Stimulated activated CD4-positive, alpha-beta T cell treated with anti-CD3 and anti-CD28 coated beads, TNF-alpha, amount 100 ng/mL, for 1 hour (primary cell): ENCODE measurements at regions not wholly inside any gene's neighbourhood (a gene's known extent, or its start where the extent isn't known, plus 50 kb on each side); places are given as distances from the start of the nearest gene placed in this dataset.
"Not testable (repeated sequence)": the region's sequence is repeated elsewhere in the genome, so short reads cannot be mapped to it uniquely, and the experiment has no call there.

Experiments
- DNase-seq, 3 donors: peaks; one replicate each; pipeline ENCODE4 v3.0.0-alpha.2; 2020; ENCODE audit warnings: low read depth in 3 of 3, low spot score in 1 of 3

DNA sequence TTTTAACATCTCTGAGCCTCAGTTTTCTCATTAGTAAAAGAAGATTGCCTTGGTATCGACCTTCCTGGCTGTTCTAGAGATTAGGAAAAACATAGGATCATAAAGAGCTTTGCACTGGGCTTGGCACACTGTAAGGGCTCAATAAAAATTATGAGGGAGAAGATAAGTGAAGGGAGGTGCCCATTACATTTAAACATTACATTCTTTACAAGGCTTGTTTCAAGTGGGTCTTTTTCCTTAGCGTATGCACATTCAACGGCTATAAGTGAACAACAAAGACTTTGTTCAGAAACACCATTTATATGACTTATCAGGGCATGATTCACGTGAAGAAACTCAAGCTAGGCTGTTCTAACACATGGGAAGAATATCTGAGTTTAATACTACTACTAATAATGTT is 351.9 kb upstream of the NPVF start:
- DNase-seq: no peak

DNA sequence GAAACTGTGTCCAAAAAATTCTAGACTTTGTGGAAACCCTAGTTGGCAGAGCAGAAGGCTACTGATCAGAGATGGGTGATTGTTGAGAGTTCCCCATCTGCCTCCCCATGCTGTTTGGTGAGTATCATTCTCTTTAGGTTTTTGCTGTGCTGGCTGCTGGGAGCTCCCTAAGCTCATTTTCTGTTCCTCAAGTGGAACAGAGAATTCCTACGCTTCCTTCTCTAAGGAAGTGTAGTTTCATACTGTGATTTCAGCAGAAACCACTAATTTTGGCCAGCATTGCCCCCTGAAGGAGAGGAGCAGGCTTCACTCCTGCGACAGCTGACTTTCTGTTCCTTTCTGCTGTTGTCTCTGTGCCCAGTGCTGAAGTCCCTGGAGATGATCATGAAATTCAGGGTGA is 355.3 kb upstream of the NPVF start:
- no peak for DNase-seq

DNA sequence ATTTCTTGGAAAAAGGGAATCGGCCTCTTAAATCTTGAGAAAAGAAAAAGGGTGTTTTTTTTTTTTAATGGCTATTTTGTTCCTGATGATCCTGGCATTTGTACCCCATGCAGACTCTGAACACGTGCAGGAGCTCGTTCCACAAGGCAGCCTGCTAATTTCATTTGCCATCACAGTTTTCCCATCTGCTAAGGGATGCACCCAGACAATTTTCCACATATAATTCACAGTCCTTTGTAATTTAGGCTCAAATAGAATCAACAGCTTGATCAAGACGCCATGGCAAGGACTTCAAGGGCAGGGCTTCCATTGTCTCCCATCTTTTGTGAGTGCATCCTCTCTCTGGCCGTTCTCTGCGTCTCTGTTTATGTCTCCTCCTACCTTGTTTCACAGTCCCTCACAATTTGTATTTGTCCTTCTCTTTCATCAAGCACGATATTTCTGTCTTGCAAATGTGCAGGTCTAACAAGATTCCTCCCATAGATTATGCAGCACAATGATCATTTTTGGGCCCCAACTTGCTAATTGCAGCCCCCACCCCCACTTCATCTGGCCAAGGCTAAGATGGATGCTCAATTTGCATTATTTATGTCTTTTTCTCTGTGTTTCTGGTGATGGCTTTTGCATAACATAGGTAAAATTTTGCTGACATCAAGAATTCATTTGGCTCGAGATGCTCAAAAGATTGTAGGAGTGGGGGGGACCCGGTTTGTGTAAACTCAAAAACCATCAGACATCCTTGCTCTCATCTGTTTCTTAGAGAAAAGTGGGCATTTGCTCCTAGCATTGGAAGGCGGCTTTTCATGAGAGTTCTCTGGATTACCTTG is 356.0 kb upstream of the NPVF start:
- DNase-seq: no peak

DNA sequence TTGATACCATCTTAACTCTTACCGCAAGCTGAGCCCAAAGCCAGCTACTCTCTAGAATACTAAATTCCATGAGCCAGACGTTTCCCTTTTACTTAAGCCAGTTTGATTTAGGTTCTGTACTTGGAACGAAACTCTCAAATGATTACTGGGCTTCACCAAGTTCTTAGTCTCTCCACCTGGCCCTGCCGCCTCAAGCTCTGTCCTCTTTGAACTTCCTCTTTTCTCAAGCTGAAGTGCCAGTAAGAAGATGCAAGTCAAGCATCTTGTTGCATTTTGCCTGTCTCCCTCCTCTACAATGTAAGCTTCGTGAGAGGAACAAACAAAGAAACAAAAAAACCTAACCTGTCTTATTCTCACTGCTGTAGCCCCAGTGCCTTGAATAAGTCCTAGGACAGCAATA is 358.2 kb upstream of the NPVF start:
- DNase-seq: no peak

DNA sequence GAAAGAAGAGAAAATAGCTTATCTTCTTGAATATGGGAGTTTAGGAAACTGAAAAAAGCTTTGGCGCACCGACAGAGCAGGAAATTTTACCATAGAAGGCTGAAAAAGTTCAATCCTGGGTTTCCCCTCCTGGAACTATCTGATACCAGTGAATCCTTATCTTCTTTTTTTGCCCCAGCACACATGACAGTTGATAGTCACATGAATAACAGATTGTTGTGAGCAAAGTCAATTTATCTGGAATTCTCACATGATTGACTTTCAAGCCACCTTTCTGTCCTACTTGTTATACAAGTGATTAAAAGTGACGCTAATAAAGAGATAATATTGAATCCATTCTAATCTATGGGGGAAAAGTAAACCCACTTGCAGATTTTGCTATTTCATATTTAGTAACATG is 365.8 kb upstream of the NPVF start:
- DNase-seq: no peak

DNA sequence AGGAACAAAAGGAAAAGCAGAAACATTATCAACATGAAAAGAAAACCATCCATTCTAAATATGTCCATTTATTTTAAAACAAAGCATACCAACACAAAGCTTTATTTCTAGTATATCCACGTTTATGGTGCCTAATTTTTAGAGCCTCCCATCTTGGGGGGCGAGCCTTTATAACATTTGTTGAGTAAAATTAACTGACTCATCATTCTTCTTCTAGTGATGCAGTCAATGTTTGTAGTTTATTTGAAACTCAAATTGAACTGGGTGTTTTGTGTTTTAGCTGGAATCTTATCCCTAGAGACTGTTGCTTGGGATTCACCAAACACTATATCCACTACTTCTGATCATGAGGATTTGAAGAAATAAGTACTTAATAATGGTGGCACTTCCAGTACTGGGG is 366.4 kb upstream of the NPVF start:
- DNase-seq: no peak

DNA sequence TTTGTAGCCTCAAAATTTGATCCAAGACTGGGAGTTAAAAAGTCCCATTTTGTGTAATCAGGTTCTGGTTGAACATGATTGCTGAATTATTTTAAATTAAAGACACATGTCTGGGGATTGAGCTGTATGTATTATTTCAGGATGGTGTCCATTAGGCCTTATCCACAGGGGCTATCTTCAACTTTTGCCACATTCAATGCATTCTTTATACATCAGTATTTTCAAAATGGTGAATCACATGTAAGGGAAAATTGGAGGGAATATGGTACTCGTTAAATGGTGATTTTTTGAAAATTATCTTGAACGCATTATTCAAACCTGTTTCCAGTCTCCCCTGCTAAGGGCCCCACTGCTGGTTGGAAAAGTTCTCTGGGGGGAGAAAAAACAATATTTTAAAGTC is 367.7 kb upstream of the NPVF start:
- DNase-seq: no peak

DNA sequence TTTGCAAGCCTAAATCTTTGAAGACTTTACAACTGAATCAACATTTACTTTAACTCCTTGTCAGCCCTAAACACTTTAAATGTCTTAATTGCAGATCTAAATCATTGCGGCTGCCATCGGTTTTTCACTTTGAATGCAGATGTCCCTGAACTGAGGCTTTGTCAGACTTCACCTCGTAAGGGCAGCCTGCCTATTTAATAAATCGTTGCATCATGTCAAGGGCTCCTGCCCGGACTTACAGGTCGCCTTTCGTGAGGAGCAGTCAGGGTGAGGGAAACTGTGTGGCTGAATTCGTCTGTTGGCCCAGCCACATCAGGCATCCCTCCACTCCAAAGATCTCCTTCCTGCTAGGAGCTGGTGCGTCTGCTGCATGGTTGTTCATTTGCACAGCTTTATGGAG is 368.2 kb upstream of the NPVF start:
- no peak for DNase-seq

DNA sequence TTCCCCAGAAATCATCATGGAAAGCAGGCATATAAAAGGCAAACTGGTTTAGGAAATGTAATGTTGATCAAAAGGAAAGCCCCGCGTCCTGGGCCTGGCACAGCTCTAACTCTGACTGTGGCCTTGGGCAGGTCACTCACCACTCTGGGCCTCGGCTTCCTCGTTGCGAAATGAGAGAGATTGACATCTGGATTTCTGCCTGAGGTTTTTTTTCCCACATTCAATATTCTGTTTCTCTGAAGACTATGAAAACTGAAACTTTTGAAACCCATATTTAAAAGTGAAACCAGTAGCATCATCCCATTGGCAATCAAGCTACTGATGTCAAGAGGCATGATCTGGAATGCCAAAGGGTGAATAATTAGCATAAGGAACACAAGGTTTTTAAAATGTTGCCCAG is 369.7 kb upstream of the NPVF start:
- DNase-seq: no peak

DNA sequence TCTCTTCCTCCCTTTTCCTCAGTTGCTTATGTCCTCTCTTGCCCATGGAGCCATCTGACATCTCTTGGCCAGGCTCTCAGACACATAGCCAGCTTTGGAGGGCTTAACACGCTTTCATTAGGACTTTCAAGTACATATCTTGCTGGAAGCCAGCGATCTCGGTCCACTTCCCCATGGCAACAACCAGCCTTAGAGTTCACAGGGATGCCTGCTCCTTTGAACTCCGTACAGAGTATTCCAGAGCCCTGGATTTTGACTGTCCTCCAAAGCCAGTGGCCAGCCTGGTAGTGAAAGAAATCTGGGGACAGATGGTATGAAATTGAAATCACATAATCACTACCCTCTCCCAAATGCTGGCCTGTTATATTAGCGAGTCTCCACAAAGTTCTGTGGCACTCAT is 370.5 kb upstream of the NPVF start:
- DNase-seq: no peak

DNA sequence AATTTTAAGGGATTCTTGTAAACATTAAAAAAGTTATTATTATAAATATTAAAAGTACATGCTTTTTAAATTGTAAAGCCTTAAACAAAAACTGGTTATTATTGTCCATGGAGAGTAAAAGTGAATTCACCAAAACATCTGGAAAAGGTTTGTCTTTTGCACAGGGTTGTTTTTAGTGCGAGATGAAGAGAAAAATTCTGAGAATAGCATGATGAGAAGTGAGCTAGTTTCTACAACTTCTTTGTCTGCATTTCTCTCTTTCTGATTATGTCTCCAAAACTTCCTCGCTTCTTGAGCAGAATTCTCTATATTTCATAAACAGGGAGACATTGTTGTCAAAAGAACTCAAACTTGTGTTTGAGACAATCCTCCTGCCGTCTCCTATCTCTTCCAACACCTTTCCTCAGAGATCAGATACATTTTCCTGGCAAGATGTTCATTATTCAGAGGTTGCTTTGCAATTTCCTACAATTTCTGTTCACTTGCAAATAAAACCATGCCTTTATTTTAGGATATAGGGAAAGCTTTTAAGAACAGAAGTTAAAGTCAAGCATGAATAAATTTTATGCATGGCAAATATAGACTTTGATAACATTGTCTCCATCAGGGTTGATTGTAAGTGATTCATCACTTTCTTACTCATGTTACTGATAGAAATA is 372.1 kb upstream of the NPVF start:
- DNase-seq: no peak

DNA sequence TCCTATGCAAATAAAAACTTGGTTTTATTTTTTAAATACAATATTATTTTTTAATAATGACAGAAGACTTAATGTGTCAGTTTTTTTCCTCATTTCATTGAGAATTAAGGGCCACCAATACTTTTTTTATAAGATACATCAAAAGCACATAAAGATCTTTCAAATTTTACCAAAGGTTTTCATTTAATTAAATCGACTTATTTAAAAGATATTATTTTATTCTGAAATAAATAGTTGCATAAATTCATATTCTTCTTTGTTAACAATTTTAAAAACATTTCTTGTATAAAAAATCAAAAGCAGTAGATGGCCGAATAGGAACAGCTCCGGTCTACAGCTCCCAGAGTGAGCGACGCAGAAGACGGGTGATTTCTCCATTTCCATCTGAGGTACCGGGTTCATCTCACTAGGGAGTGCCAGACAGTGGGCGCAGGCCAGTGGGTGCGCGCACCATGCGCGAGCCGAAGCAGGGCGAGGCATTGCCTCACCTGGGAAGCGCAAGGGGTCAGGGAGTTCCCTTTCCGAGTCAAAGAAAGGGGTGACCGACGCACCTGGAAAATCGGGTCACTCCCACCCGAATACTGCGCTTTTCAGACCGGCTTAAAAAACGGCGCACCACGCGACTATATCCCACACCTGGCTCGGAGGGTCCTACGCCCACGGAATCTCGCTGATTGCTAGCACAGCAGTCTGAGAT is 374.6 kb upstream of the NPVF start:
- not testable (repeated sequence) for DNase-seq

DNA sequence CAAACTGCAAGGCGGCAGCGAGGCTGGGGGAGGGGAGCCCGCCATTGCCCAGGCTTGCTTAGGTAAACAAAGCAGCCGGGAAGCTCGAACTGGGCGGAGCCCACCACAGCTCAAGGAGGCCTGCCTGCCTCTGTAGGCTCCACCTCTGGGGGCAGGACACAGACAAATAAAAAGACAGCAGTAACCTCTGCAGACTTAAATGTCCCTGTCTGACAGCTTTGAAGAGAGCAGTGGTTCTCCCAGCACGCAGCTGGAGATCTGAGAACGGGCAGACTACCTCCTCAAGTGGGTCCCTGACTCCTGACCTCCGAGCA is 375.1 kb upstream of the NPVF start:
- DNase-seq: not testable (repeated sequence)

DNA sequence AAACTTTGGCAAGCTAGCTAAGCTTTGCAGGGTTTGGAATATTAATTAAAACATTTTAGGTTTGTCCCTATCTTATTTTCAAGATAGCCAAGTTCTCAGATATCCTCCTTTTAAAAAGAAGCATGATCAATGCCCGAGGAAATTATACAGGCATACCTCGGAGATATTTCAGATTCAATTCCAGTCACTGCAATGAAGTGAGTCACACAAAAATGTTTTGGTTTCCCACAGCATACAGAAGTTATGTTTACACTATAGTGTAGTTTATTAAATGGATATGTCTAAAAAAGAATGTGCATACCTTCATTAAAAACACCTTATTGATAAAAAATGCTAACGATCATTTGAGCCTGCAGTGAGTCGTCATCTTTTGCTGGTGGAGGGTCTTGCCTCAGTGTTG is 382.9 kb upstream of the NPVF start:
- DNase-seq: no peak

DNA sequence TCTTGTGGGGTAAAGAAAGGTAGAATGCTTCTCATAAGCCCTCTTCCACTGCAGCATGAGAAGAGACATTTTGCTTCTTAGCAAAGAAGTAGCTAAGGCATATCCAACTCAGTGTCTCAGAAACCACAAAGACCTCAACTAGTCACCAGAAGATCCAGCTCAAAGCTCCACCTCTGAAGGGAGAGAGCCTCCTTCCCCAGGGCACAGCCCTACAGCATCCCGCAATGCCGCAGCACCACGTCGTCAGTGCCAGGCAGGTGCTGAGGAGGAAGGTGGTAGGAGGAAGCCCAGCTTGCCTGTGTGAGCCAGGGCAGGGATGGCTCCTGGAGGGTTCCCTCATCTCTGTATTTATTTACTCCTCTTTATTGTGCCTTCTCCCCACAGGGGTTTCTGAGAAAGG is 385.6 kb upstream of the NPVF start:
- DNase-seq: no peak

DNA sequence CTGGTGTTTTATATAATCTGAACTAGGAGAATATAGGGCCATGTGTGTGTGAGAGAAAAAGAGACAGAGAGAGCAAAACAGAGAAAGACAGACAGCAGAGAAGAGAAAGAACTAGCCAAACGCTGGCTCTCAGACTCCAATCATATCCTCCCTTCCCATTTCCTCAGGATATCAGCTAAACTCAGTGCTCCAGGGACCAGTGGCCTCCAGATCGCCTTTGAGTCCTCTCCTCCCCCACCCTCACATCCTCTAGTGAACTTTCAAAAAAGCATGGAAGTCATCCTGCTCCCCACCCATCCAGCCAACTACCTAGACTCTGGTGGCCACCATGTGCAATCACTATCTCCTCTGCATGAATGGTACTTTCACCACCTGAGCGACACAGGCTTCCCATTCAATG is 386.1 kb upstream of the NPVF start:
- no peak for DNase-seq

DNA sequence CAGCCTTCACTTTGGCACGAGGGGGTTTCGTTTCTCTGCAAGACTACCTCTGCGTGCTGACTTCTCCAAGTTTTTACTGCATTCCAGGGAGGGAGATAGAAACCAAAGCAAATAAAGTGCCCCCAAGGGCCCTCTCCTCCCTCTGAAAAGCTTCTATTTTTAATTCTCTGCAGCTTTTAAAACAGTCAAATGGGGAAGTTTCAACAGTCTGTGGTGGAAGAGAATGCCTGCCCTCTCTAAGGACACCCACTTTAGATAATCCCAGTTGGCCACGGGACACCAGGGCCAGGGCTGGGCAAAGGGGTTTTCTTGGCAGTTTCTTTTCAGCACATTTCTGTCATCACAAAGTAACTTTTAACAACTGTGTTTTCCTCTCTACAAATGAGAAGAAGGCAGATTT is 386.7 kb upstream of the NPVF start:
- no peak for DNase-seq

DNA sequence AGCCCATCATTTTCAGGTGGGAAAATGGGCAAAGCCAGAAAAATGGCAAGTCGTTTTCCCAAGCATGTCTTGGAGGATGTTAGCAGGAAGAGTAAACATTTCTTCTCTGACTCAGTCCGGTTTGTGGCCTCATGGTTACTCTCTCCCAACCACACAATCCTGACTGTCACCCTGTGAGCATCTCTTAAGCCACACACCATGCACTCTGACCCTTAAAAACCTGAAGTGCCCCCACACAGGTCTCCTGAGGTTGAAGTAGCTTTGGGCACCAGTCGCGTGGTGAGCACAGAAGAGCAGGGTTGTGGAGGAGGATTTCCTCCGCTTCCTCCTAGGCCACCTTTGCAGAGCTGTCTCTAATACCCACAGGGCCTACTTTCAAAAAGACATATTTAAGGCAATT is 387.3 kb upstream of the NPVF start:
- DNase-seq: no peak

DNA sequence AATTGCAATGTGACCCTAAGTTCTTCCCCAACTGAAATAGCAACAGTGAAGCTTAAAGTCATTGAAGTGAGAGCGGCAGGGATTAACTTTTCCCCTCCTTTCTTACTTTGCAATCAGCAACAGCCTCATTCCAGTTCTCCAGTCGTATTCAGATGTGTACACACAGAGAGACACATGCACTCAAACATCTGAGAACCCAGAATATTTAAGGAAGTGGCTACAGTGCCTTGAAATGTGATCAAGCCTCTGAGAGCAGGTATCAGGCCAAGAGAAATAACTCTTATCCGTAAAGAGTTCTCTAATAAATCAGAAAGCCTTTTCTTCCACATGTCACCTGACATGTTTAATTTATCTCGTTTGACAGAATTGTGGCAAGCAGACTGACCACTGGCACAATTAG is 388.9 kb upstream of the NPVF start:
- DNase-seq: no peak

DNA sequence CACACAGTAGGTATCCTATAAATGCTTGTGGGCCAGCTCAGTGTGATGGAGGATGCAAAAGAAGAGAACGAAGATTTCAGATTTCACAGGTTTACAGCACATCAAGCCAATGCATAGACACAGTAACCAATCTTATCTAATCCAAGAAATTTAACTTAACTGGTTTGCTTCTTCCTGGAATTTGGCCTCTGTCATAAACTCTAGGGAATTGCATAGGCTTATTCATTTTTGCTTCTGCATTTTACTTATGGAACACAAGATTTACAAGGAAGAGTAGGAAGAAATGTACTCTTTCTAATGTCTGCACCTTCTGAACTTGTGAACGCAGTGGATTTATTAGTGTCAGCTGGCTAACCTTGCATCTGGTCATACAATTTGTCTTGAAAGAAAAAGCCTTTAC is 389.4 kb upstream of the NPVF start:
- DNase-seq: no peak

DNA sequence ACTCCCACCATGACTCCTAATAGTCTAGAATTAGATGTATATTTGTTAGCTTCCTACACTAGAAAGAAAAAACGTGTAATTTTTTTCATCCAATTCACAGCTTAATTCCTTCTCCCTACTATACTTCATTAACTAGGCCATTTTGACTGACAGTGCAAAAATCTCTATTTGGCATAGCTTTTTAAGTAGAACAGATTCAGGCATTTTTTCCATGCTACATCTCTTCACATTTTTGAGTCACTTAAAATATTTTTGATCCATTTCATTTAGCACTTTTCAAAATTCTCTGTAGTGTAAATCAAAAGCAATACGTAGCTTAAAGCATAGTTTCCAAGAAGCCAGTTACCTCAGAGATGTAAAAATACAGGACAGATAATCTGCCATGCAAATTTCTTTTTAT is 391.1 kb upstream of the NPVF start:
- DNase-seq: no peak

DNA sequence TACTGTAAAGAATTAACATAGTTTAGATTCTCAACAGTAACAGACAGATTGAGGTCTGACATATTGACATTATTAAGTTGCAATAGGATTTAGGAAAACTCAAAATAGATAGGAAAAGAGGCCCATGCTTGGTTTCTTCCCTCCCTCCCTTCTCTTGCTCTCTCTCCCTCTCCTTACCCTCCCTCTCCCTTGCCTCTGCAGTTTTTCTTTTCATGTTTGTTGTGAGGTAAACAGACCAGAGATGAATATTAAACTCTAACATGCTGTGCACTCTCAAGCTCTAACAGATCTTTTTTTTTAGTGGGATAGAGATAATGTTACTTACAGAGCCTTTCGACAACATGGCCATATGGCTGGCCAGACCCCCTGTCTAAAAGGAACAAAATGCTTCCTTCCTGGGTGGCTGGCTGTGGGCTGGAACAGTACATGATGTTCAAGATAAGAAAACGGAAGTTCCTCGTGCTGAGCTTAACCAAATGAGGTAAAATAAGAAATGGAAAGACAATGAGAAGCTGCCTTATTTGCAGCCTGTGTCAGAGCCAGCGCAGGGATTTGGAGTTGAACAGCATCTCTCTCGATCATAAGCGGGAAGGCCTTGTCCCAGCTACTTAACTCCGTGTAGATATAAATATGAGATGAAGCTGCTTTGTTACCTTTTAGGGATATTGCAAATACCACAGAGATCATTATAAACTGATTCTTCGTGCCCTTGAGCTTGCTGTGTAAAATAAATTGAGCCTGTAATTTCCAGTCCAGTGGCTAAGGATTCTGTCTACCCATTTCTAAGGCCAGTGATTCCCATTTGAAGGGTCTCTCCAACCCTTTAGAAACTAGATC is 391.9 kb upstream of the NPVF start:
- DNase-seq: no peak
